ENCODE measurements at regions not wholly inside any gene's neighbourhood (a gene's known extent, or its start where the extent isn't known, plus 50 kb on each side); places are given as distances from the start of the nearest gene placed in this dataset.
"Not testable (repeated sequence)": the region's sequence is repeated elsewhere in the genome, so short reads cannot be mapped to it uniquely, and the experiment has no call there.

GRCh38 chr22:48758881-48759875 lies 1068.5 kb downstream of the BRD1 start:
- no peak for TF ChIP-seq CTCF (IDR thresholded peaks at IDR 0.05; ENCODE audit: insufficient read depth, missing control alignments)
- DNase-seq (ENCODE audit: insufficient read length, low spot score) (no peak), FAIRE-seq (no peak)

- FAIRE-seq (no peak), DNase-seq (ENCODE audit: insufficient read length, low spot score) (no peak)
- TF ChIP-seq CTCF (IDR thresholded peaks at IDR 0.05; ENCODE audit: insufficient read depth, missing control alignments) = no peak
These were observed 1069.6 kb downstream of the BRD1 start for GRCh38 chr22:48757985-48758561.

GRCh38 chr22:48757581-48757980 lies 1070.1 kb downstream of the BRD1 start:
- FAIRE-seq (no peak), DNase-seq (ENCODE audit: insufficient read length, low spot score) (no peak)
- TF ChIP-seq CTCF (IDR thresholded peaks at IDR 0.05; ENCODE audit: insufficient read depth, missing control alignments) = no peak

- FAIRE-seq; DNase-seq (ENCODE audit: insufficient read length, low spot score): not testable (repeated sequence)
These were observed 1070.5 kb downstream of the BRD1 start for GRCh38 chr22:48757135-48757534.

GRCh38 chr22:48756146-48757111 lies 1071.2 kb downstream of the BRD1 start:
- FAIRE-seq = no peak
- TF ChIP-seq CTCF (IDR thresholded peaks at IDR 0.05; ENCODE audit: insufficient read depth, missing control alignments) = no peak
- DNase-seq (ENCODE audit: insufficient read length, low spot score) = no peak

GRCh38 chr22:48755059-48755949 lies 1072.4 kb downstream of the BRD1 start:
- no peak for FAIRE-seq
- DNase-seq (ENCODE audit: insufficient read length, low spot score) = no peak
- TF ChIP-seq CTCF (IDR thresholded peaks at IDR 0.05; ENCODE audit: insufficient read depth, missing control alignments) = no peak

All from D721Med (cell line).